HCT116 (cell line): ENCODE measurements at regions not wholly inside any gene's neighbourhood (a gene's known extent, or its start where the extent isn't known, plus 50 kb on each side); places are given as distances from the start of the nearest gene placed in this dataset.

Experiments used
- CEBPB ChIP-seq: IDR thresholded peaks from 2 replicates; pipeline ENCODE4 v1.6.1; 2012; ENCODE audit warnings: low read depth
- CTCF ChIP-seq, 3 experiments: fragments of 200-600 bp in 1 of 3; sonication (generic) in 1 of 3; IDR thresholded peaks in 2 of 3; conservative IDR thresholded peaks in 1 of 3; 2 replicates each; pipeline ENCODE4 v1.5.1; 2012 to 2017; ENCODE audit warnings: low read depth in 2 of 3, low read length in 2 of 3, antibody characterized with exemption in 1 of 3, borderline replicate concordance in 1 of 3, control low read depth in 1 of 3, mild to moderate bottlenecking in 1 of 3, mixed read lengths in 1 of 3, mixed run types in 1 of 3, moderate library complexity in 1 of 3; ENCODE audit not compliant: insufficient read depth in 1 of 3
- TCF7L2 ChIP-seq: IDR thresholded peaks from 2 replicates; pipeline ENCODE4 v1.7.0; 2011; ENCODE audit warnings: borderline replicate concordance, inconsistent platforms; ENCODE audit not compliant: insufficient read depth, insufficient read length; ENCODE audit errors: extremely low read depth
- YY1 ChIP-seq: IDR thresholded peaks from 2 replicates; pipeline ENCODE4 v1.6.1; 2011; ENCODE audit warnings: low read length, low read depth, moderate library complexity, mild to moderate bottlenecking; ENCODE audit not compliant: insufficient replicate concordance; ENCODE audit errors: extremely low read depth
- ZFX ChIP-seq: fragments of 450-650 bp; IDR thresholded peaks from 2 replicates; pipeline ENCODE4 v1.6.1; 2017

GRCh38 chr11:92869716-92870115 is 99.7 kb upstream of the MTNR1B start:
- no peak for TF ChIP-seq CTCF (IDR thresholded peaks at IDR 0.05 in 2 of 3, conservative IDR thresholded peaks at IDR 0.05 in 1 of 3; ENCODE audit: borderline replicate concordance in 1 of 3, insufficient read depth in 1 of 3, low read depth in 2 of 3, low read length in 2 of 3)
- TF ChIP-seq CEBPB: no peak
- no peak for TF ChIP-seq TCF7L2
- TF ChIP-seq ZFX: no peak
- no peak for TF ChIP-seq YY1
